Activated CD4-positive, alpha-beta memory T cell treated with anti-CD3 and anti-CD28 coated beads for 36 hours (primary cell): ENCODE measurements at regions not wholly inside any gene's neighbourhood (a gene's known extent, or its start where the extent isn't known, plus 50 kb on each side); places are given as distances from the start of the nearest gene placed in this dataset.

Experiments
- CTCF ChIA-PET: fragments of 350-600 bp; sonication (Branson Sonifier 250); formaldehyde crosslinking; loops from one replicate; lab custom pipeline; 2021; ENCODE audit warnings: antibody characterized with exemption, inconsistent platforms; lab: Charles Lee
- POLR2A ChIA-PET: fragments of 350-600 bp; sonication (Branson Sonifier 250); formaldehyde crosslinking; loops from one replicate; lab custom pipeline; 2021; ENCODE audit warnings: antibody characterized with exemption; lab: Charles Lee
- DNase-seq: peaks from one replicate; pipeline ENCODE4 v3.0.0-alpha.2; 2020
- H3K27ac Mint-ChIP-seq: one replicate; pipeline ENCODE4 v1.8.0; 2021; ENCODE audit warnings: mixed read lengths
- H3K27me3 Mint-ChIP-seq: one replicate; pipeline ENCODE4 v1.8.0; 2021; ENCODE audit warnings: mixed read lengths
- H3K36me3 Mint-ChIP-seq: one replicate; pipeline ENCODE4 v1.8.0; 2021; ENCODE audit warnings: mixed read lengths
- H3K4me1 Mint-ChIP-seq: one replicate; pipeline ENCODE4 v1.8.0; 2021; ENCODE audit warnings: low read depth, mixed read lengths
- H3K4me3 Mint-ChIP-seq: one replicate; pipeline ENCODE4 v1.8.0; 2021; ENCODE audit warnings: mild to moderate bottlenecking, mixed read lengths
- H3K9me3 Mint-ChIP-seq: one replicate; pipeline ENCODE4 v1.8.0; 2021; ENCODE audit warnings: mixed read lengths
- intact Hi-C: fragments of 100-400 bp; cut with micrococcal nuclease; formaldehyde crosslinking; loops from one replicate; pipeline ENCODE4 v1.15.1; 2023

DNA sequence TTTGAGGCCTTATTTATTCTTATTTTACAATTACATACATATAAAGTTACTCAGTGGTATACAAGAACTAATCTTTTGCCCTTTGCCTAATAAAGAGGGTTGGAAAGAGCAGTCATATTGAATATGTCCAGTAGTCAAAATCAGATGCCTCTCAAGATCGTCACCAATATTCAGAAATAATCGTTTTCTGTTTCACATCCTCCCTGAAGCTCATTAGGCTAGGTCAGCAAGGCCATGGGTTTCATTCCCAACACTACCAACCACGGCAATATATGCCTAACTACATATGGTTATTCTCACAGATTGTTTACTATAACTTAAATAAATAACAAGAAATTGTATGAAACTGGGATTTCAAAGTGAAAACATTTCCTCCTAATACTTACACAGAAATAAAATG lies 167.2 kb upstream of the MANEA start:
- DNase-seq: no peak
- intact Hi-C loops: no loop called here
- ChIA-PET POLR2A (no interaction called here), CTCF (interaction anchor here (0.5 kb wide), 1 partner anchor 667 kb away, joined by 3 read pairs; no protein-coding TSS in a partner anchor)
- no peak overlapping the region for H3K27ac Mint-ChIP-seq
- H3K9me3 Mint-ChIP-seq: no peaks in the 10 kb centered on the region
- no peak overlapping the region for H3K4me3 Mint-ChIP-seq
- H3K27me3 Mint-ChIP-seq: no peaks in the 10 kb centered on the region
- no peaks in the 10 kb centered on the region for H3K36me3 Mint-ChIP-seq
- H3K4me1 Mint-ChIP-seq: no peaks in the 10 kb centered on the region

DNA sequence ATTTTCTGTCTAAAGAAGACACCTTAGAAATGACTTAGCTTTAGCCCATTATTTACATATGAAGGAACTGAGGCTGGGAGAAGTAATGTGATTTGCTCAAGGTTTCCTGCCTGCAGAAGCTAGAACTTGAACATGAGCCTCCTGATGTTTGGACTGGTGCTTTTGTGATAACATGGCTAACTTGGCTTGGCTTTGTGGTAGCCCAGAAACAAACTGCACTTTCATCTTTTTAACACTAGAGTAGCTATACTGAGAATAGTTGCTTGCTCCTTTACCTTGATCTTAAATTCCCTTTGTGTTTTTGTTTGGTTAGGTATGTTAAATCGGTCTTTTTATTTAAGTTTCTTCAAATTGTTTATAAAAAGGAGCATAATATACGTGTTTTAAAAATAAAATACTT lies 163.5 kb upstream of the MANEA start:
- Mint-ChIP-seq H3K27me3 (no peaks in the 10 kb centered on the region), H3K36me3 (no peaks in the 10 kb centered on the region), H3K9me3 (no peaks in the 10 kb centered on the region), H3K4me1 (no peaks in the 10 kb centered on the region), H3K27ac (no peak overlapping the region), H3K4me3 (no peak overlapping the region)
- no peak for DNase-seq
- intact Hi-C loops: no loop called here
- POLR2A ChIA-PET: no interaction called here
- CTCF ChIA-PET: no interaction called here

- DNase-seq: no peak
- Mint-ChIP-seq H3K4me3 (no peak overlapping the region), H3K27me3 (no peaks in the 10 kb centered on the region), H3K36me3 (no peaks in the 10 kb centered on the region), H3K4me1 (no peaks in the 10 kb centered on the region), H3K9me3 (peaks cover 22% of the 10 kb centered on the region), H3K27ac (no peak overlapping the region)
- intact Hi-C loops: no loop called here
- POLR2A ChIA-PET: no interaction called here
- CTCF ChIA-PET: no interaction called here
These were observed 159.5 kb upstream of the MANEA start for GRCh38 chr6:95417856-95418255.

GRCh38 chr6:95420792-95421191 lies 156.5 kb upstream of the MANEA start:
- Mint-ChIP-seq H3K27ac (no peak overlapping the region), H3K4me1 (no peaks in the 10 kb centered on the region), H3K27me3 (no peaks in the 10 kb centered on the region), H3K4me3 (no peak overlapping the region), H3K9me3 (peaks cover 22% of the 10 kb centered on the region), H3K36me3 (no peaks in the 10 kb centered on the region)
- no peak for DNase-seq
- ChIA-PET POLR2A (no interaction called here), CTCF (no interaction called here)
- intact Hi-C loops: no loop called here

DNA sequence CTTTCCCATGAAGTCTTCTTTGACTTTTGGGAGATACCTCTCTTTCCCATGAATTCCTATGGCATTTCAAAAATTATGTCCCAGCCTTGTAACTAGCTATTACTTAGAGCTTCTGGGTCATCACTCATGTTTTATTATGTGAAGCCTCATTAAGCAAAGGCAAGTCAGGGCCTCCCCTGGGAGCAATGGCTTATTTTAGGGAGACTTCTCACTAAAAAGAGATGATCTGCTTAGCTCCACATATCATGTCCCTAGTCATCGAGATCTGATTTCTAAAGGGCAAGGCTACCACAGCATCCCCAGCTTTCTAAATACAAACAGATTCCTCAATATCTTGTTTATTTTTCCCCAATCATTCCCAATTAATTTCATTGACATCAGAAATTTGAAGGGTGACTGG lies 154.0 kb upstream of the MANEA start:
- no peak for DNase-seq
- POLR2A ChIA-PET: no interaction called here
- H3K9me3 Mint-ChIP-seq: peaks cover 22% of the 10 kb centered on the region
- H3K27ac Mint-ChIP-seq: no peak overlapping the region
- H3K4me1 Mint-ChIP-seq: no peaks in the 10 kb centered on the region
- intact Hi-C loops: no loop called here
- H3K27me3 Mint-ChIP-seq: no peaks in the 10 kb centered on the region
- CTCF ChIA-PET: no interaction called here
- no peaks in the 10 kb centered on the region for H3K36me3 Mint-ChIP-seq
- H3K4me3 Mint-ChIP-seq: no peak overlapping the region

DNA sequence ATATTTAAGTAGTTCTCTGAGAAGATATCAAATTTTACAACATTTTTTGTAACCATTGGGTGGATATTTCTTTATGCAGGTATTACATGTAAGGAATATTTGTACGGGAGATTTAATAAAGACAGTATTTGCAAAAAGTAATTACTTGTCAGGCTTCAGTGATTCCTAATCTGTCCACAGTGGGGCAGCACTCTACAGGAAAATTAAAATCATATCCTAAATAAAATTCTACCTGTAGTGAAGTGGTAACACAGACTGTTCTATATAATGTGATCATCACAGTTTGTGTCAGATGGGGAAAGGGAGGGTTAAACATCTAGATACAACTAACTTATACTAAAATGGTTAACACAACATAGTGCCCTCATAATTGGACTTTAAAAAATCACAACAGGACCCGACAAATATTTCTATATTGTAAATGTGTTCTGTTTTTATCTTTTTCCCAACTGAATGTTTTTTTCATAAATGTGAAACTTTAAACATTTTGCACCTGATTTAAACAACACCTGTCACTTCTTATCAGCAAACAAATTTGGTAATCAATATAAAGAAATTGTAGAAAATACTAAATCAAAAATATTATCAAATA lies 145.6 kb upstream of the MANEA start:
- Mint-ChIP-seq H3K27me3 (no peaks in the 10 kb centered on the region), H3K27ac (no peak overlapping the region), H3K9me3 (no peaks in the 10 kb centered on the region), H3K36me3 (no peaks in the 10 kb centered on the region), H3K4me3 (no peak overlapping the region), H3K4me1 (no peaks in the 10 kb centered on the region)
- CTCF ChIA-PET: no interaction called here
- intact Hi-C loops: loop anchor here (1.0 to 10.0 kb wide), 5 partner anchors 435 to 1627 kb away; partner anchors contain the start of gene UFL1
- peak; percentile 31 for DNase-seq
- POLR2A ChIA-PET: no interaction called here

DNA sequence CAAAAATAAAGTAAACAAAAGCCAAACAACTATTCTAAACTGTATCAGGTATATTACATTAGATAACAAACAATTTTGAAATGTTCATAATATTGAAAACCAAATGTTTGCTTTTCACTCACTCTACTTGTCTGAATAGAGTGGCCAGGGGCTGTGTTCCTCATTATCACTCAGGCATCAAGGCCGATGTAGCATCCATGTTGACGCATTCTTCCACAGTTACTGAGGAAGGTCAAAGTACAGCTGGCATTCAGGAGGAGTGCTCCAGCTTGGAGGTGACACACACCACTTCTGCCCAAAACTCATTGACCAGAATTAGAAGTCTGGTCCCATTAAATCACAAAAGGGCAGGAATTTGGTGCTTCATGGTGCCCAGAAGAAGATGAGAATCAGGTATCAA lies 137.6 kb upstream of the MANEA start:
- Mint-ChIP-seq H3K27ac (no peak overlapping the region), H3K36me3 (no peaks in the 10 kb centered on the region), H3K4me1 (no peaks in the 10 kb centered on the region), H3K4me3 (no peak overlapping the region), H3K27me3 (no peaks in the 10 kb centered on the region), H3K9me3 (no peaks in the 10 kb centered on the region)
- CTCF ChIA-PET: no interaction called here
- POLR2A ChIA-PET: no interaction called here
- intact Hi-C loops: loop anchor here (10.0 kb wide), 1 partner anchor 1025 kb away; no protein-coding TSS in a partner anchor
- no peak for DNase-seq

GRCh38 chr6:95448208-95448607 lies 129.1 kb upstream of the MANEA start:
- CTCF ChIA-PET: no interaction called here
- Mint-ChIP-seq H3K4me1 (no peaks in the 10 kb centered on the region), H3K27ac (no peak overlapping the region), H3K36me3 (no peaks in the 10 kb centered on the region), H3K27me3 (no peaks in the 10 kb centered on the region), H3K9me3 (no peaks in the 10 kb centered on the region), H3K4me3 (no peak overlapping the region)
- intact Hi-C loops: no loop called here
- DNase-seq: no peak
- POLR2A ChIA-PET: no interaction called here

GRCh38 chr6:95469511-95469910 lies 107.8 kb upstream of the MANEA start:
- Mint-ChIP-seq H3K4me3 (no peak overlapping the region), H3K4me1 (no peaks in the 10 kb centered on the region), H3K9me3 (no peaks in the 10 kb centered on the region), H3K36me3 (no peaks in the 10 kb centered on the region), H3K27me3 (peaks cover 9% of the 10 kb centered on the region), H3K27ac (no peak overlapping the region)
- intact Hi-C loops: no loop called here
- ChIA-PET CTCF (no interaction called here), POLR2A (no interaction called here)
- no peak for DNase-seq

DNA sequence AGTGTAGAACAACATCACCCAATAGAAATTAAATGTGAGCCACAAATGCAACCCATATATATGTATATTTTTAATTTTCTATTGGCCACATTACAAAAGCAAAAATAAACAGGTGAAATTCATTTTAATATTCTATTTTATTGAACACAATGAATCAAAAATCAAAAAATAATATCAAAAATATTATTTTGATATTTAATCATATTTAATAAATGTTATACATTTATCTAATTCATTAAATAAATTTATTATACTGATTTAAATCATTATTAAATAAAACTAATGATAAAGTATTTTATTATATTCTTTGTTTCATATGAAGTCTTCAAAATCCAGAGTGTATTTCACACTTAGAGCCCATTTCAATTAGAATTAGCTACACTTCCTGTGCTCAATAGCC lies 98.4 kb upstream of the MANEA start:
- Mint-ChIP-seq H3K9me3 (no peaks in the 10 kb centered on the region), H3K4me3 (no peak overlapping the region), H3K27me3 (no peaks in the 10 kb centered on the region), H3K4me1 (no peaks in the 10 kb centered on the region), H3K36me3 (no peaks in the 10 kb centered on the region), H3K27ac (no peak overlapping the region)
- intact Hi-C loops: no loop called here
- no peak for DNase-seq
- CTCF ChIA-PET: no interaction called here
- POLR2A ChIA-PET: no interaction called here

DNA sequence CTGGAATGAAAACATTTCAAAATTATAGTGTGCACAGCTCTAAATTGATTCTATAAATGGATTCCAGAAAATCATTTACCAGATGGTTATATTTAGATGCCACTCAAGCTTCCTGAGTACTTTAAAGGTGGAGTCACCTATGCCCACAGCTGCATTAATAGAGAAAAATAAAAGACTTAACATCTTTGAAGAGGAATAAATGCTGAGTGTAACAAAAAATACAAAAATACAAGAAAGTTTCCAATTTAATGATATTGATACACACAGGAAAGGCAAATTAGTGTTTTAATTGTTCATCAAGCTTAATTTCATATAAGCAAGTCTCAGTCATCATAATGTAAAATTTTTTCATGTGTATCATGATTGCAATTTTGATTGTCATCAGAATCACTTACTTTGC lies 89.5 kb upstream of the MANEA start:
- Mint-ChIP-seq H3K4me1 (peaks cover 10% of the 10 kb centered on the region), H3K36me3 (no peaks in the 10 kb centered on the region), H3K4me3 (no peak overlapping the region), H3K27ac (no peak overlapping the region), H3K27me3 (no peaks in the 10 kb centered on the region), H3K9me3 (no peaks in the 10 kb centered on the region)
- no peak for DNase-seq
- POLR2A ChIA-PET: no interaction called here
- intact Hi-C loops: no loop called here
- CTCF ChIA-PET: interaction anchor here (0.6 kb wide), 1 partner anchor 263 kb away, joined by 3 read pairs; no protein-coding TSS in a partner anchor

DNA sequence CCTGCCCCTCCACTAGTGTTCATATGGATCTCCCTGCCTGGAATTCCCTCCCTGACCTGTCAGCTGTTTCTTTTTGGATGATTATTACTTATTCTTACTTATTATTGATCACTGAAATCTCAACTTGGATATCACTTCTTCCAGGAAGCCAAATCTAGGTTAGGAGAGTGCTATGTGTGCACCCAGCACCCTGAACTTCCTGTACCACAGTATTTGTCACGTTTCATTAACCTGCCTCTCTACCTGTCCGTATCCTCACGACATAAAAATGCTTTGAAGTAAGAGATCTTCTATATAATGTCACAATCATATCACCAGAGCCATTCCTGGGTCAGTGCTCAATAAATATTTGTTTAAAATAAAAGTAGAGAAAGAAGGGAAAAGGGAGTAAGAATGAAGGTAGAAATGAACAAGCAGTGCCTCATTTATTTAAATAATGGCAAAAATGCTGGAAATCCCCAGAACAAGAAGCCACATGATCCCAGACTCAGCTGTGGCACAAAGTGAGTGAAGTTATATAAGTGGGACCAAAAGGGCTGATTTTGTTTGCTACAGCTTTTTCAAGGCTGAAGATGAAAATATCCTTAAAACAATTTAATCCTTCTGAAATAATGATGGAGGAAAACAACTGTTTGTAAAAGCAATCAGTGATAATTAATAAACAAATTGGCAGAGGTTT lies 88.0 kb upstream of the MANEA start:
- no peaks in the 10 kb centered on the region for H3K27me3 Mint-ChIP-seq
- H3K9me3 Mint-ChIP-seq: no peaks in the 10 kb centered on the region
- H3K4me1 Mint-ChIP-seq: peaks cover 12% of the 10 kb centered on the region
- ChIA-PET CTCF (no interaction called here), POLR2A (no interaction called here)
- DNase-seq: no peak
- H3K4me3 Mint-ChIP-seq: no peak overlapping the region
- intact Hi-C loops: no loop called here
- H3K36me3 Mint-ChIP-seq: no peaks in the 10 kb centered on the region
- no peak overlapping the region for H3K27ac Mint-ChIP-seq
